ENCODE measurements at regions not wholly inside any gene's neighbourhood (a gene's known extent, or its start where the extent isn't known, plus 50 kb on each side); places are given as distances from the start of the nearest gene placed in this dataset.

DNA sequence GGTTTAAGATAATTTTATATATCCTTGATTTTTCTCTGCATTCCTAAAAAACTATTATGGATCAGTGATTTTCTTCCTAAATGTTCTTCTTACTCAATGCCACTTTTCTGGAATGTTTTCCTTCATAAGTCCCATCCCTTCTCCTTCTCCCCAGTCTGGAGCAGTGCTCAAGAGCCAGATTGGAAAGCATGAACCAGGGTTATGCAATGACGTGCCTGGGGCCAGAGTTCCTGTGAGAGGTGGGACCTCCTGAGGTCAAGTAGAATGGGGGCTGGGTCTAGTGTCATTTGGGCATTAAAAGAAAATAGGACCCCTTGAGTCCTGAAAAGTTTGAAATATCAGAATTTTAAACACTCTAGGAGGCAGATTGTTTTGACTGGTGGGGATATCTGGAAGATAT is 132.0 kb upstream of the NPY start:
- TF ChIP-seq POLR2AphosphoS5 (IDR thresholded peaks at IDR 0.05) (no peak), POLR2A (IDR thresholded peaks at IDR 0.05) (no peak)
